Muscle of back (tissue), 3 donors: ENCODE measurements at regions not wholly inside any gene's neighbourhood (a gene's known extent, or its start where the extent isn't known, plus 50 kb on each side); places are given as distances from the start of the nearest gene placed in this dataset.
A peak's percentile ranks its signal among the peaks of the same experiment; 100 is the strongest.
"Not testable (repeated sequence)": the region's sequence is repeated elsewhere in the genome, so short reads cannot be mapped to it uniquely, and the experiment has no call there.

Experiments
- DNase-seq, 3 donors: peaks; one replicate each; pipeline versions ENCODE4 v3.0.0 to v3.0.0-alpha.2; 2013

DNA sequence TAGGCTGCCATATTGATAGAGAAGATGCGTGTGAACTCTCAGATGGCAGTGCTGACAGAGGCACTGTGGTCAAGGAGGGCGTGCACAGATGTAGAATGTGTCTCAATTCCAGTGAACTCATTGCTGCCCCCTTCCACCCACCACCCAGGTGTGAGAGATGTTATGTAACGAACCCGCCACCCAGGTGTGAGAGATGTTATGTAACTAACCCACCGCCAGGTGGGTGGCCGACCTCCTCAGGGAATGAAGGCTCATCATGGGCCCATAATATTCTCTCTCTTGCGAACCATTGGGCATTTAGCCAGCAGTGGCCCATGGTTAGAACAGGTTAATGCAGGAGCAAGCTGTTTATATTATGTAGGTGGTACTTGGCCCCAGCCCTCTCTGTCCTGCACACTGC is 140.4 kb upstream of the MTPN start:
- no peak for DNase-seq

DNA sequence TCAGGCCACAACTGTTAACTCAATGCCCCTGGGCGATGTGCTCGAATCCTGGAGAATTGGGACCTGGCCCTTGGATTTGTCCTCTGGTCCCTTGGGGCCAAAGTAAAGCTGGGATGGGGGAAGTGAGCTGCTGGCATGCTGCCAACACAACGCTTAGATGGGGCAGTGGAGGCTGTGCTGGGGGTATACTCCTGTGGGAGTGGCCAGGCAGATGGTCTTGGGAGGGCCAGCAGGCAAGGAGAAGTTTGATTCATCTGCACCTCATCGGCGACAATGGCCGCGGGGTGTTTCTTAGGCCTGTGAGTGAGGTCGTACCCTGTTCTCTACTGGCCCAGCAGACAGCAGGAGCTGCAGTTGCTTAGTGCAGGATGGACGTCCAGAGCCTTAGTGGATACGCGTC is 139.0 kb upstream of the MTPN start:
- no peak for DNase-seq

DNA sequence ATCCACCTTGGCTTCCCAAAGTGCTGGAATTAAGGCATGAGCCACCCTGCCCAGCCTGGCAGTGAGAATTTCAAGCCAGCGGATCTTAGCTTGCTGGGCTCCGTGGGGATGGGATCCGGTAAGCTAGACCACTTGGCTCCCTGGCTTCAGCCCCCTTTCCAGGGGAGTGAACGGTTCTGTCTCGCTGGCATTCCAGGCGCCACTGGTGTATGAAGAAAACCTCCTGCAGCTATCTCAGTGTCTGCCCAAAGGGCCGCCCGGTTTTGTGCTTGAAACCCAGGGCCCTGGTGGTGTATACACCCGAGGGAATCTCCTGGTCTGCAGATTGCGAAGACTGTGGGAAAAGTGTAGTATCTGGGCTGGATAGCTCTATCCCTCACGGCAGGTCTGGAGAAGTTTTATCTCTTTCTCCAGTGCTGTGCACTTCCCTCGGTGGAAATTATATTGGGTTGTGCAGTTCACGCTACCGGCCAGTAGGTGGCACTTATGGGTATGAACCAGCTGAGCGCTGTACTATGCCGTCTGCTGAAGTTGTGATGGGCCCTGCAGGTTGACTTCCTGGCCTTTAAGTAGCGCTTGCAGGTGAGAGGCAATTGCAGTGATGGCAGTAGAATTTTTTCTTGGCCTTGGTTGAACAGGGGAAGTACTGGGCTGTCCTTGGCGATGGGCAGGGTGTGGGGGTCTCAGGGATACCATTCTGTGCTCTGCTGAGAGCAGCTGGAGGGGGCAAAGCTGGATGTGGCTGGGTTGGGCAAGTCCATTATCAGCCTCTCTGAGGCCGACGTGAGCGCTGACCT is 138.0 kb upstream of the MTPN start:
- peak in 2 of 3 donors; percentile 4 to 14 for DNase-seq

DNA sequence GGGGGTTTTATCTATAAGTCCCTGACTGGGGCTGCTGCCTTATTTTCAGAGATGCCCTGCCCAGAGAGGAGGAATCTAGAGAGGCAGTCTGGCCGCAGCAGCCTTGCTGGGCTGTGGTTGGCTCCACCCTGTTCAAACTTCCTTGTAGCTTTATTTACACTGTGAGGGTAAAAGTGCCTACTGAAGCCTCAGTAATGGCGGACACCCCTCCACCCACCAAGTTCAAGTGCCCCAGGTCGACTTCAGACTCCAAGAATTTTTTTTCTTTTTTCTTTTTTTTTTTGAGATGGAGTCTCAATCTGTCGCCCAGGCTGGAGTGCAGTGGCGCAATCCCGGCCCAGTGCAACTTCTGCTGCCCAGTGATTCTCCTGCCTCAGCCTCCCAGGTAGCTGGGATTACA is 137.3 kb upstream of the MTPN start:
- DNase-seq: not testable (repeated sequence)

DNA sequence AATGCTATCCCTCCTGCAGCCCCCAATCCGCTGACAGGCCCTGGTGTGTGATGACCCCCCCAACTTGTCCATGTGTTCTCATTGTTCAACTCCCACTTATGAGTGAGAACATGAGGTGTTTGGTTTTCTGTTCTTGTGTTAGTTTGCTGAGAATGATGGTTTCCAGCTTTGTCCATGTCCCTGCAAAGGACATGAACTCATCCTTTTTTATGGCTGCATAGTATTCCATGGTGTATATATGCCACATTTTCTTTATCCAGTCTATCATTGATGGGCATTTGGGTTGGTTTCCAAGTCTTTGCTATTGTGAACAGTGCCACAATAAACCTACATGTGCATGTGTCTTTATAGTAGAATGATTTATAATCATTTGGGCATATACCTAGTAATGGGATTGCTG is 131.9 kb upstream of the MTPN start:
- DNase-seq: not testable (repeated sequence)

DNA sequence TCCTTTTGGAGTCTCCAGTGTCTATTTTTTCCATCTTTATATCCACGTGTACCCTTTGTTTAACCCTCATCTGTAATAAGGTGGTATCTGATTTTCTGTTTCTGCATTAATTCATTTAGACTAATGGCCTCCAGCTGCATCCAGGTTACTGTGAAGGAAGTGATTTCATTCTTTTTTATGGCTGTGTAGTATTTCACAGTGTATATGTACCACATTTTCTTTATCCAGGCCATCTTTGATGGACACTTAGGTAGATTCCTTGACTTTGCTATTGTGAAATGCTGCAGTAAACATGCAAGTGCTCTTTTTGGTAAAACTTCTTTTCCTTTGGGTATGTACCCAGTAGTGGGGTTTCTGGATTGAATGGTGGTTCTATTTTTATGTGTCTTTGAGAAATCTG is 128.0 kb upstream of the MTPN start:
- no peak for DNase-seq

DNA sequence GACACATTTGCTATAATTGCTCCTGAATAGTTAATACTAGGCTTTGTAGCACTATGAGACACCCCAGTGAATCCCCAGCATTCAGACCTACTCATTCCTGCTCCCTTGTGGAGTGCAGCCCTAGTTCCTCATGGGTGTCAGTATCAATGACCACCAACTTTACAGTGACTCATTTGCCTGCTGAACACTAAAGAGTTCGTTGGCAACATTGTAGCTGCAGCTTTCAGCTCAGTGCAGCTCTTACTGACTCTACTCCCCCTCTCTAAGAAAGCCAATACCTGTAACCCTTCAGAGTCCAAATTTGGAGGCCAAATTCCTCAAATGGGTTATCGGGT is 127.1 kb upstream of the MTPN start:
- DNase-seq: no peak

DNA sequence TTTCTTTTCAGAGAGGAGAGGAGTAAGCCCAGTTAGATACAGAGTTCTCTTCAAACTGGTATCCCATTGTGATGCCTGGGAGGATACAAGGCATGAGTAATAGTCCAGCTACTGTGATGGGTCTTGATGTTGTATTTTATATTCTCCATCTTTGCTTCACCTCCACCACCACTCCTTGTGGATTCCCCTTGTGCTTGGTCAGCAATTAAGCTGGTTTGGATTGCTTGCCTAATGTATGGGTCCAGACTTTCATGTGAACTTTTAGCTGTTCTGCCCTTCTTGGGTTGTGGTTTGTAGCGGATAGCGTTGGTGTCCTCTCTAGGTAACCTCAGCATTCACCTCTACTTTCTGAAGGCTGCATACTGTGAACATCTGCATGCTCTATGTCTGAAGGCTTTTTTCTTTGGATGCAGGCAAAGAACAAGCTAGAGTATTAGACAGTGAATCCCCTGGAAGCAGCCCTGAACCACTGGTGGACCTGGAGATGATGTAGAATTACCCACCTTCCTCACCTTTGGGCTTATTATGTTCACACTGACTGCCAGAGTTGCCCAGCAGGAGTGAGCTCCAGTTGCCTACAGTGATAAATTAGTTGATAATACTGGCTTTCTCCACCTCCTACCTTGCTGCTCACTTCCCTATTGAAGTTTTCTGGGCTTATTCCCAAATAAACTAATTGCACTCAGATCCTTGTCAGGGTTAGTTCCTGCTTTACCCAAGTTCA is 126.5 kb upstream of the MTPN start:
- no peak for DNase-seq

DNA sequence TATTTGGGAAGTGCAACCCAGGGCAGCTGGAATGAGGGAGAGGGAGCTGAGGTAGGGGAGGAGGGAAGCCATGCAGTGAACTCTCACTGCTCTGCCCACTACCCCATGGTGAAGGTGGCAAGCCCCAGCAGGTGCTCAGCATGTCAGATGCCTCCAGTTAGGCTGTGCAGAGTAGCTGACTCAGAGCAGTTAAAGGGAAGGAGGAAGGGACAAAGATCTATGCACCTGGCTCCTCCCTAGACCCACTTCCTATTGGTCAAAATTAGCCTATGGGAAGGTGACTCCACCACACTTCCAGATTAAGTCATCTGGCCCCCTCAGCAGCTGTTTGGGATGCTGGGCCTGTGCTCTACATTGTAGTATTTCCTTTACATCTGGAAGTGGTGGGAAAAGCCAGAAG is 125.7 kb upstream of the MTPN start:
- no peak for DNase-seq

DNA sequence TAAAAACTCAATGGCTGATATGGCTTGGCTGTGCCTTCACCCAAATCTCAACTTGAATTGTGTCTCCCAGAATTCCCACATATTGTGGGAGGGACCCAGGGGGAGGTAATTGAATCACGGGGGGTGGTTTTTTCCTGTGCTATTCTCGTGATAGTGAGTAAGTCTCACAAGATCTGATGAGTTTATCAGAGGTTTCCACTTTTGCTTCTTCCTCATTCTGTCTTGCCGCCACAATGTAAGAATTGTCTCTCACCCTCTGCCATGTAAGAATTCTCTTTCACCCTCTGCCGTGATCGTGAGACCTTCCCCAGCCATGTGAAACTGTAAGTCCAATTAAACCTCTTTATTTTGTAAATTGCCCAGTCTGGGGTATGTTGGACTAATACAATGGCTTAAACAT is 115.6 kb upstream of the MTPN start:
- DNase-seq: not testable (repeated sequence)

DNA sequence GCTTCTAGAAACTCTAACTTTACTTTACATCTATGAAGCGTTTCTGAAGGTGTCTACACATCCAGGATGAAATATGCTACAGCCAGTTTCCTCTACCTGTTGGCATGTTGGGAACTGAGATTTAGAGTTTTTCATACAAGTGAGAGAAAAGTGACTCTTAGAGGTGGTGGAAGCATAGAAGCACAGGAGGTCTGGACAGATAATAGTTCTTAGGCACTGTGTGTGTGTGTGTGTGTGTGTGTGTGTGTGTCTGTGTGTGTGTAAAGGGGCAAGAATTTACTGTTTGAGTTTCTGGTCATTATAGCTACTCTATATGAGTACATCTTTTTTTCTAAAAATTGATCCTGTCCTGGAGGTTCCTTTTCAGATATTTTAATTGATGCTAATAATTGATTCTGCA is 110.7 kb upstream of the MTPN start:
- DNase-seq: no peak

DNA sequence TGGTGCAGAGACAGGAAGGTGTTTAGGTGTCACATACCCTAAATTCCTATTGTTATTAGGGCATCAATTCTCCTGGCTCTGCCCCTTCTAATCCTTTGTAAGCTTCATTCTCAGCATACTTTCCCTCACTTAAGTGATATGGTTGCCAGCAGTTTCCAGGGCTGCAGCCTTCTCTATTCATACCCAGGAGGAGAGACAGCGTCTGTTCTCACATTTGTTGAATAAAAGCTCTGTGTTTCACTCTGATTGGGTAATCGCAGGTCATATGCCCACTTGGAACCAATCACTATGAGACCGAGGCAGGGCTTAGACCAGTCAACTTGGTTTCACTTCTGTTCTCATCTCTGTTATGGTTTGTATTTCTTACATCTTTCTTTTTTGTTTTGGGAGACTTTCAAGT is 109.6 kb upstream of the MTPN start:
- DNase-seq: peak; percentile 74 to 86 (median 78)

DNA sequence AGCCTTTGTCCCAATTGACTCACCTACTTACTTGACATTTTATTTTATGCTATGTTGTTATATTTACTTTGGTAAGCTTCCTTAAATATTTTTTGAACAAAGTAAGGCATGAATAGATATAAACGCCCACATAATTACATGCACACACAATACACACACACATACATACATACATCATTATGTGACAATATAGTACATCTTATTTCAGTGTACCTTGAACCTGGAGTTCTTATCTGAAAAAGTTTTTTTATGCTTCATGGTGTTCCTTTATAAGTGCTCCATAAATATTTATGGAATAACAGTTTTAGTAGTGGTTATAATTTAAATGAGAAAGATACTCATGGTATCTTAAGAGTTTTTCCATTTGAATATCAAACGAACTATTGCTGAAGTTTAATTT is 102.8 kb upstream of the MTPN start:
- no peak for DNase-seq

DNA sequence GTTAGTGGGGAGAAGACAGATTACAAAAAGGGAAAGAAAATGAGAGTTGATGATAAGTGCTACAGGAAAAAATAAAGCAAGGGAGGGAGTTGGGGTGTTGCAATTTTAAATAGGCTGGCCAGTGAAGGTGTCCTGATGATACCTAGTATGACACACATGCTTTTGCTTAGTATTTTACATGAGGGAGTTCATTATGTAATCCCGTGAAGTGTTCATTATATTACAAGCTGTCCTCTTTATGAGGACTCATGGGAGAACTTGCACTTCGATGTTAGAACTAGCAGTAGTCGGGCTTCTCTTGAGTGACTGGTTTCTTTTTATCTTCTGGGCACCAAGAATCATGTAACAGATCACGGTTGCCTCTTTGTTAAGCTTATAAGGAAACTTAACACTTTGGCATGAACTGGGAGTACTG is 102.3 kb upstream of the MTPN start:
- no peak for DNase-seq

DNA sequence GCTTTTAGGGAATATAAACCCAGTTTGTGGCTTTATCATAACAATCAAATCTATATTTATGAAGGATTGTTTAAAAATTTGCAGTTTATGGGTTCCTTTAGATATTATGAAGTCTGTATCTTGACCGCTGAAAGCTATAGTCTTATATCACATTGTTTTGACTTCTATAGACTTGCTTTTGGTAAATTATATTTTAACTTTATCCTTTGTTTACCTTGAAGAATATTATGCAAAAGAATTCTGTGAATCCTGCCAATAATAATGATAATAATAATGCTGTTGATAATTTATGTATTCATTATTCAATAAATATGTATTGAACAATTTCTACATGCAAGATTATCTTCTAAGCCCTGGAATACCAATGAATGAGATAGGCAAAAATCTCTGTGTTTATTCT is 101.9 kb upstream of the MTPN start:
- DNase-seq: no peak

DNA sequence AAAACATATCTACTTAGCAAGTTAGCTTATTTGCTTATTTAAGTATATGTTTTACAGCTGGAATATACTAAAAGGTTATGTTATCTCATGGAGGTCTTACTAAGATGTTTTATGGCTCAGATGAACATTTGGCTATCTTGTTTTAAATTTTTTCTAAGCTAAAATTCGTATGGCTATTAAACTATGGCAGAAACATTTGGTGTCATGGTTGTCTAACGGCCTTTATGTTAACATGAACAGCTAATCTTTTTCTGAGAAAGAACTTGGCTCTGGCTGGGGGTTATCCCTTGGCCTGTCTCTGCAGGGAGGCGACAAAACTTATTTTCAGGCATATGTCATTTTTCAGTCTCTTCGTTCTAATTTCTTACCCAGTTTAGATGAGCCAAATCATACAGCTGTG is 101.5 kb upstream of the MTPN start:
- DNase-seq: peak in 1 of 3 donors; percentile 35

DNA sequence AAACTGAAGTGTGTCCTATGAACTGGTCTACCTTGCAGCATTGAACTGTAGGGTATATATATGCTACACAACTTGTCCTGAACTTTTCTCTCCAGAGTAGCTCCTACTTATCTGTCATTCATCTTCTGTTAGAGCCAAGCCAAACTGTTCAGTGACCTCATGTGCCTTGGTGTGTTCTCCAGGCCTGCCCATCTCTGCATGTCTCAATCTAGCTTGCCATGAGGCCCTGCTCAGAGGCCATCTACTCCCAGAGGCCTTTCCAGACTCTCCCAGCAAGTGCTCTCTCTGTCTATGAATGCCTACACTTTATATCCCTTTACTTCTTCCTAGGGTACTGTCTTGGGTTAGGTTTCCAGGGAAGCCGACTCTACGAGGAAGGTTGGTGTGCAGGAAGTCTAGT is 99.8 kb upstream of the MTPN start:
- DNase-seq: no peak

DNA sequence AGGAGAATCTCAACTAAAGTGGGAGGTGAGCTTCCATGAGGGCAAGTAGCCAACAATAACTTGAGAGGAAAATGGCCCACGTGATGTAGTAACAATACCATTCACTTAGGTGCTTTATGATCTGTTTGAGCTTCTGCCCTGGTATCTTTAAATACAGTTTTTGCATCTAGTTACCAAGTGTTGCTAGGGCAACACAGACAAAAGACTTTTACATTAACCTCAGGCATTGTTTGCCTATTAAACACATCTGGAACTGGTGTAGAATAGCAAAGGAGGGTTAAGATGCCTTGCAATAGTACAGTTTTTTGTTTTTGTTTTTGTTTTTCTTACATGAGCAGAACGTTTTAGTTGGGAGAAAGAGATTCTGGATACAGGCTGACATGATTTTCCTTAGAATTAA is 97.7 kb upstream of the MTPN start:
- no peak for DNase-seq

DNA sequence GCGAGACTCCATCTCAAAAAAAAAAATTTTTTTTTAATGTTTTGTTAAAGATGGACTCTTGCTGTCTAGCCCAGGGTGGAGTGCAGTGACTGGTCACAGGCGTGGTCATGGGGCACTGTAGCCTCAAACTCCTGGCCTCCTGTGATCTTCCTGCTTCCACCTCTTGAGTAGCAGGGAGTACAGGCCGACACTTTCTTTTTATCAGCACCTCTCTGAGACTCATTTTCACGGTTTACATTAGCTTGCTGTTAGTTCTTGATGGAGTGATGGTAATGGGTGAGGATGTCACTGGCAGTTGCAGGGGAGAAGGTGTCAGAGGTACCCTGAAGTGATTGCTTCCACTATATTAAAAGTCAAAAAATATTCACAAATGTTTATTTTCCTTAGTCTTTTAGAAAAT is 95.3 kb upstream of the MTPN start:
- DNase-seq: no peak

DNA sequence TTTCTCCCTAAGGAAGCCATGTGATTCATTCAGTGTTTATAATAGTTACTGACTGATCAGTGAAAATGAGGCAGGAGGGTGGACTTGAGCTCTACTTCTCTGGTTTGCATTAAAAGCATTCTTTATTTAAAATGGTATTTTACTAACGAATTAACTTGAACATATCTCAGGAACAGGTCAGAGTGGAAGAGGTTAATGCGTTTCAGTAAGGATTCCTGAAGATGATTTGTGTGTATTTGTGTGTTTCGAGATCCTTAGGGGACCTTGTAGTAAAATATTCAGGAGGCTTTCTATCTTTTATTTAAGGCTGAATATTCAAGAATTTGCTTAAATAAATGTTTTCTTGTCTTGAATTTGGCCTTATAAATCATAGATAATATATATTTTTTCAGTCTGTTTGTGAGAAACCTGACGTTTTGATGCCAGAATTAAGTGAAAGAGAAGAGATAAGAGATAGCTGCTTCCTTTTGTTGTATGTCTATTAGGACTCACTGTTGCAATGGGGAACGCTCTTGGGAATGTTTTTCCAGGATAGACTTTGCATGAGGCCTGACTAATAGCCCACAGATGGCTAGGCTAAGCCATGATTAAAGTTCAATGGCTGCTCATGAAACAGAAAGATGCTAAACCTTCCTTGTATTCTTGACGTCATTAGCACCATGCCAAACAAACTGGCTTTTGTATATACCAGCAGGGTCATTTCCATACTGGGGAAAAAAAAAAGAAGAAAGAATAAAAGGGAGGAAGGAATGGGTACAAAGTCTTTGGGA is 93.8 kb upstream of the MTPN start:
- DNase-seq: no peak

DNA sequence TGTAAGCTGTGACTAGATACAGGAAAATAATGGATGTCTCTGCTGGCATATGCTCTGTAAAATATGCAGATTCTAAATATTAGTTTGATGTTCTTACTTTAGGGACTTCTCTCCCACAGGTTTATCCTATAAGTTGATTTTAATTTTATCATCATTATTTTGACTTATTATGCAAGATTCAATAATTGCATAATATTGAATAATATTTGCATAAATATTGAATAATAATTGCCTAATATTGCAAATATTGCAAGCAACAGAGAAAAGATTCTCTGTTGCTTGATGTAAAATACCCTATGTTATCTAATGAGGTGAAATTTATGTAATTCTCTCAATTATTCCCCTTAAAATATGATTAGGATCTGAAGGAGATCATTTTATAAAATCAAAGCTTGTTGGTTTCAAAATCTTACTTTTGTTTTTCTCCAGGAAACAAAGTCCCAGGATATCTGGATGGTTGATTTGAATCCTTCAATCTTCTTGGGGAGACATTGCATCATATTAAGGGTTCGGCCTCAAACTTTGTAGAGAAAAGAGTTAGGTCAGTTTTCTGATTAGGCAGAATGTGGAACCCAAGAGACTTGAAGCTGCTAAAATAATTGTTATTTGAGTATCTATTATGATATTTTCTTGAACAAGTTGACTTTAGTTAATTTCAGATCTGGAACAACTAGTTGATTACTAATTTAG is 92.8 kb upstream of the MTPN start:
- DNase-seq: no peak

DNA sequence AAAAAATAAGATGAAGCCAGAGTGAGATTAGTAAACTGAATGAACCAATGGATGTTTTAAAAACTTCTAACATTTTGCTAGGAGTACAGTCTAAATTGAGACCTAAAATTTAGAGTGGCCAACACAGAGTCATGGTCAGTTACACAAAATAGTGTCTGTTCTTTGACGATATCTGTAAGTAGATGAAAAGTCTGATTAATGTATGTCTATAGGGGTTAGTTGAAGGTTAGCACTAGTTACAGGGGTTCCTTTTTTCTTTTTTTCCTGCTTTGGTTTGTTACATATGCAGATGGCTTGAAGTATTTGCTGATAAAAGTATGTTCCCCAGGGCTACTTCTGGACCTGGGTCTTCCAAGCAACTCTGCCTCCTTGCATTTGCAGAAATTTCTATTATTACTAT is 90.1 kb upstream of the MTPN start:
- no peak for DNase-seq
